Hepatocyte (in vitro differentiated cells): ENCODE measurements at regions not wholly inside any gene's neighbourhood (a gene's known extent, or its start where the extent isn't known, plus 50 kb on each side); places are given as distances from the start of the nearest gene placed in this dataset.

Source experiments
- DNase-seq: peaks from one replicate; pipeline ENCODE4 v3.0.0-alpha.2; 2016; ENCODE audit warnings: low spot score
- H2AFZ ChIP-seq: fragments of 200-600 bp; sonication (generic); 2 replicates; pipeline ENCODE4 v1.6.0; 2016; ENCODE audit warnings: antibody characterized with exemption, mild to moderate bottlenecking
- H3K27ac ChIP-seq: fragments of 200-600 bp; sonication (generic); 2 replicates; pipeline ENCODE4 v1.5.1; 2016; ENCODE audit warnings: mild to moderate bottlenecking
- H3K27me3 ChIP-seq: fragments of 200-600 bp; sonication (generic); 2 replicates; pipeline ENCODE4 v1.6.1; 2016
- H3K36me3 ChIP-seq: fragments of 200-600 bp; sonication (generic); replicated peaks from 2 replicates; pipeline ENCODE4 v1.5.1; 2016; ENCODE audit warnings: low read depth; ENCODE audit not compliant: insufficient read depth
- H3K4me1 ChIP-seq: fragments of 200-600 bp; sonication (generic); 2 replicates; pipeline ENCODE4 v1.5.1; 2016; ENCODE audit warnings: mild to moderate bottlenecking, moderate library complexity; ENCODE audit not compliant: insufficient read depth
- H3K4me2 ChIP-seq: fragments of 200-600 bp; sonication (generic); 2 replicates; pipeline ENCODE4 v1.6.0; 2016
- H3K4me3 ChIP-seq: fragments of 200-600 bp; sonication (generic); 2 replicates; pipeline ENCODE4 v1.5.1; 2016; ENCODE audit warnings: mild to moderate bottlenecking
- H3K79me2 ChIP-seq: fragments of 200-600 bp; sonication (generic); 2 replicates; pipeline ENCODE4 v1.6.0; 2017; ENCODE audit warnings: mild to moderate bottlenecking
- H3K9me2 ChIP-seq: fragments of 200-600 bp; sonication (generic); replicated peaks from 2 replicates; pipeline ENCODE4 v1.6.0; 2017; ENCODE audit warnings: mild to moderate bottlenecking; ENCODE audit not compliant: insufficient read depth
- H3K9me3 ChIP-seq: fragments of 200-600 bp; sonication (generic); 2 replicates; pipeline ENCODE4 v1.5.1; 2016; ENCODE audit warnings: low read depth, mild to moderate bottlenecking
- H4K20me1 ChIP-seq: fragments of 200-600 bp; sonication (generic); 2 replicates; pipeline ENCODE4 v1.6.0; 2016; ENCODE audit warnings: mild to moderate bottlenecking; ENCODE audit not compliant: insufficient read depth, poor library complexity, severe bottlenecking
- CTCF ChIP-seq: fragments of 200-600 bp; sonication (generic); IDR thresholded peaks from 2 replicates; pipeline ENCODE4 v1.5.1; 2016; ENCODE audit warnings: antibody characterized with exemption, mild to moderate bottlenecking; ENCODE audit not compliant: poor library complexity
- EZH2 ChIP-seq: fragments of 200-600 bp; sonication (generic); IDR thresholded peaks from 2 replicates; pipeline ENCODE4 v1.6.1; 2016; ENCODE audit warnings: antibody characterized with exemption, mild to moderate bottlenecking, borderline replicate concordance
- EZH2phosphoT487 ChIP-seq: fragments of 200-600 bp; sonication (generic); IDR thresholded peaks from one replicate; pipeline ENCODE4 v1.6.1; 2018; ENCODE audit warnings: antibody characterized with exemption, mild to moderate bottlenecking, low read depth, moderate library complexity; ENCODE audit not compliant: unreplicated experiment, severe bottlenecking
- WGBS: methylation state at CpG from one replicate; pipeline ENCODE4 v1.1.6; 2016; ENCODE audit warnings: low lambda C conversion rate; ENCODE audit errors: missing lambda C conversion rate; 5-methylcytosine and 5-hydroxymethylcytosine counted together

- WGBS: 91% methylated on average over 6 of the region's 6 CpGs
- H3K27me3 ChIP-seq: peaks cover 16% of the 10 kb centered on the region
- no peaks in the 10 kb centered on the region for H4K20me1 ChIP-seq
- H3K9me2 ChIP-seq: no peaks in the 10 kb centered on the region
- H3K36me3 ChIP-seq: no peaks in the 10 kb centered on the region
- no peak overlapping the region for H2AFZ ChIP-seq
- H3K27ac ChIP-seq: no peak overlapping the region
- H3K4me2 ChIP-seq: no peak overlapping the region
- no peak for TF ChIP-seq EZH2
- no peak for TF ChIP-seq CTCF
- no peak for TF ChIP-seq EZH2phosphoT487
- H3K79me2 ChIP-seq: no peaks in the 10 kb centered on the region
- peaks cover 6% of the 10 kb centered on the region for H3K4me1 ChIP-seq
- no peak overlapping the region for H3K4me3 ChIP-seq
- DNase-seq: peak; percentile 50
- no peaks in the 10 kb centered on the region for H3K9me3 ChIP-seq
Measured at GRCh38 chr3:194738254-194739093, 52.8 kb downstream of the FAM43A start.

DNA sequence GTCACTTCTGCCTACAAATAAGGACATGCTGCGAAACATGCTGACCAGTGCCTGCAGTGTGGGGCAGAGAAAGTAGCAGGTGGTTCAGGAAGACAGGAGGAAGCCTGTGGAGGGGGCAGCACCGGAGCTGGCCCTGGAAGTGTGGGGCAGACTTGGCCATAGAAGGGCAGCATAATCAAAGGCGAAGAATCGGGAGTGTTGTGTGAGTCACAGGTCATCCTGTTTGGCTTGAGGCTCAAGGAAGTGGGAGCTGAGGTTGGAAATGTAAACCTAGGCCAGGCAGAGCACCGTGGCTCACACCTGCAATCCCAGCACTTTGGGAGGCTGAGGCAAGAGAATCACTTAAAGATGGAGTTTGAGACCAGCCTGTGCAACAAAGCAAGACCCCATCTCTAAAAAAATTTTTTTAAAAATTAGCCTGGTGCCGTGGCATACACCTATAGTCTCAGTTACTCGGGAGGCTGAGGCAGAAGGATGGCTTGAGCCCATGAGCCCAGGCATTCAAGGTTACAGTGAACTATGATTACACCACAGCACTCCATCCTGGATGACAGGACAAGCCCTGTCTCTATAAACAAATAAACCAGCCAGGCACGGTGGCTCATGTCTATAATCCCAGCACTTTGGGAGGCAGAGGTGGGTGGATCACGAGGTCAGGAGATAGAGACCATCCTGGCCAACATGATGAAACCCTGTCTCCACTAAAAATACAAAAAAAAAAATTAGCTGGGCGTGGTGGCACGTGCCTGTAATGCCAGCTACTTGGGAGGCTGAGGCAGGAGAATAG is 54.0 kb downstream of the FAM43A start:
- Histone ChIP-seq H4K20me1 (no peaks in the 10 kb centered on the region), H3K79me2 (no peaks in the 10 kb centered on the region), H3K9me3 (no peaks in the 10 kb centered on the region), H3K4me1 (peaks cover 6% of the 10 kb centered on the region), H2AFZ (no peak overlapping the region), H3K27ac (no peak overlapping the region), H3K27me3 (peaks cover 16% of the 10 kb centered on the region), H3K36me3 (no peaks in the 10 kb centered on the region), H3K9me2 (no peaks in the 10 kb centered on the region), H3K4me2 (no peak overlapping the region), H3K4me3 (no peak overlapping the region)
- no peak for DNase-seq
- WGBS: 70% methylated on average over 11 of the region's 11 CpGs
- no peak for TF ChIP-seq CTCF
- no peak for TF ChIP-seq EZH2
- TF ChIP-seq EZH2phosphoT487: no peak

DNA sequence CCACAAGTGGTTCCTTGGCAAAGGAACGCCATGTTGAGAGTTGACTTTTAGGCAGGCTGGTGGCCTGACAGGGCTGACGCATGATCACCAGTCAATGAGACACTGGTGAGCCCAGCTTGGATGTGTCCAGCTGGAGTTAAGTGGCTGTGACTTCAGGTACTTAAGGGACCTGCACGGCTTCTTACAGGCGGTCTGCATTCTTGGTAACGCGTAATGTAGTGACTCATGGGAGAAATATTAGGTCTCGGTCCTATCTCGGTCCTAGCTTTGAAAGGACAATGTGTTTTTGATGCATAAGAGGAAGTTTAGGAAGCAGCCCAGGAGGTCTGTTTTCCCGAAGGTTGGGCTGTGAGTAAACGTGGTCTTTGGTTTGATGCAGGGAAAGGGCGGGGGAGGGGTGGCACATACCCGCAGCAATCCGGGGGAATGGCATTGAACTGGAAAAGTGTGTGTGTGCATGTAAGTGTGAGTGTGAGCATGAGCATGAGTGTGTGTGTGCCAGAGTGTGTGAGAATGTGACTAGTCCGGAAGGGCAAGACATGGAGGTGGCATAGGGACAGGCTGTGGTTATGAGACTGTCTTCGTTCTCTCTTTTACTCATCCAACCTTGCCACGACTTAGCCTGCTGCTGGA is 55.3 kb downstream of the FAM43A start:
- Histone ChIP-seq H3K4me3 (no peak overlapping the region), H3K9me3 (no peaks in the 10 kb centered on the region), H2AFZ (no peak overlapping the region), H3K27ac (peak overlapping the region; percentile 47), H3K36me3 (no peaks in the 10 kb centered on the region), H3K4me1 (peaks cover 9% of the 10 kb centered on the region), H3K4me2 (peak overlapping the region; percentile 22), H3K27me3 (peaks cover 16% of the 10 kb centered on the region), H3K79me2 (no peaks in the 10 kb centered on the region), H4K20me1 (no peaks in the 10 kb centered on the region), H3K9me2 (no peaks in the 10 kb centered on the region)
- TF ChIP-seq EZH2phosphoT487 (no peak), EZH2 (no peak), CTCF (no peak)
- peak; percentile 58 for DNase-seq
- WGBS: 35% methylated on average over 16 of the region's 16 CpGs
